ENCODE measurements at regions not wholly inside any gene's neighbourhood (a gene's known extent, or its start where the extent isn't known, plus 50 kb on each side); places are given as distances from the start of the nearest gene placed in this dataset.
"Not testable (repeated sequence)": the region's sequence is repeated elsewhere in the genome, so short reads cannot be mapped to it uniquely, and the experiment has no call there.

DNA sequence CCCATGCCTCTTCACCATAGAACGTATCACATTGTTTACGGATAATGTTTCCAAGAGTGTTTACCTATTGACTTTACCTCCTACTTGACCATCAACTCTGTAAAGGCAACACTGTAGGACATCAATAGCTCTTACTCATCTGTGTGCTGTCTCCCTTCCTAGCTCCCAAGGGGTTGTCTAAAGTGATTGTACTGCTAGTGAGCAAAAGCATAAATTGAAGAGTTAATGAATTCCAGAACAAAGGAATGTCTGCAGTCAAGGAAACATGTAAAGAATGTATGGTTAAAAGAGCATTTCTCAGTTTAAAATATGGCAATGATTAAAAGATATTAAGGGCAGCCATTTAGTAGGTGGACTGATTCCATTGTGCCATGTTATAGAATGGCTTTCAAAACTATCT lies 985.4 kb downstream of the TBC1D32 start:
- DNase-seq, result no peak

DNA sequence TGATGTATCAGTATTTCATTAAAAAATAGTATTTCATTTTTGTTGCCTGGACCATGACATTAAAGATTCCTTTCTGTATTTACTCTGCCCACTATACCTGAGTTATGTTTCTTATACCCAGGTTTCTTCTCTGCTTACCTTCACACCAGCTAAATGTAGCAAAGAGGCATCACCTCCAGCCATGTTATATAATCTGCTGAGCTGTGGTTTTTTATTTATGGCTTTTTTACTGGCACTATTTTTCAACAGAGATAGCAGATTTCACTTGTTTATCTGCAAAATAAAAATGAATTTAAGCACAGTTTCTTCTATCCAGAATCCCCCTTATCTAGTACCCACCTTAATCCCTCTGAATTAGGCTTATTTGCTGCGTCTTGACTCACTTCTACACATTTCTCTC lies 979.0 kb upstream of the MAN1A1 start:
- DNase-seq, result no peak

DNA sequence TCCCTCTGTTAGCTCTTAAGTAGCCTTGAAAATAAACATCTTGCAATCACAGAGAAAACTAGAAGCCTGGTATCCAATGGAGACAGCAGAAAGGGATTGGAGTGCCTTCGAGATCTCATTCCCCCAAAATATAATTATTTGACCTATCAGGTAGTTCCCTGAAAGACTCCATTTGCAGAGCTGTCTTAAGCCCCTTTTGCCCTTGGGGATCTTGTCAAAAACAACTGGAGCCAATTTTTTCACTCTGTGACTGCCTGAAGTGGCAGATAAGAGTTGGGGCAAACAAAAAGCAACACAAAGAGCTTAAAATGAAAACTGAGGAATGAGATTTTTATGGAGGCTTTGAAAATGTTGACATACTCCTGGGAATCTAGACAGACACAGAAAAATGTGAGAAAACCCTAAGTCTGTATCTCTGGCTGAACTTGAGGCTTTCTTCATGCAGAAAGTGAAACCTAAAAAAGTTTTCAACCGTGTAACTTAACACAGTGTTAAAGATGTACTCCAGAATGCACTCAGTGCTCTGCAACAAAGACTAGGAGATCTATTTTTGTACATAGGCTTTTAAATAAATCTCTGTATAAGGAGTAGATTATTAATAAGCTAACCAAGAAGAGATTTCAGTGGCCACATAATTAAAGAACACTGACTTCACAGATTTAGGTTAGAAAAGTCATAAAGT lies 971.1 kb upstream of the MAN1A1 start:
- no peak for DNase-seq

DNA sequence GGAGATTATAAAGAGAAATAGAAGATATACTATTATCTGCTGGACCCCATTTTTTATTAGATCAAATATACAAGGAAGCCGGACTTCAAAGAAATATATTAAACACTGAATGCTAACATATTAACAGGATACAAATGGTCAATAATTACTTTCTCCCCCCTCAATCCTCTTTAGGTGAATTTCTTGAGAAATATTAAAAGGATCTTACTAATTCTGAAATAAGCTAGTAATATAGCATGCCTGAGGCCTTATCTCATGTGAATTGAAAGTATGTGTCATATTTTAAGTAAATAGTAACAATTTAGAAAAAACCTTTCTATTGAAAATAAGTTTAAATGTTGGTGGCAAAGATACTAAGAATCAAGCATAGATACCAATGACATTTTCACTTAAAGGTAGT lies 954.7 kb upstream of the MAN1A1 start:
- no peak for DNase-seq

DNA sequence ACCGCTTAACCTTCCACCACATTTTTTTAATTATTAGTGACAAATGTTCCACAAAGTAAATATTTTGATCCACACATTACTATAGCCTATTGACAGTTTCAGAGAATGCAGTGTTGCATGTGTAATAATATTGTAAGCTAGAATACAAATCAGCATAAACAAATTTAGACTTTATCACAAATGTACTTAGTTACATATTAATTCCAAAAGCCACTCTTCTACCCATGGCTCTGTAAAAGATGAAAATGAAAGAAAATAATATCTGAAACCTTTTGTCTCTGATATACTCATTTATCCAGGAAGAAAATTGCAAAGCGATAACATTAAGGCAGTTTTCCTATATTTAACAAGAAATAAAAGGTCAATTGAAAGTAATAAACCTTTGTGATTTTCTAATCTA lies 954.0 kb upstream of the MAN1A1 start:
- no peak for DNase-seq

DNA sequence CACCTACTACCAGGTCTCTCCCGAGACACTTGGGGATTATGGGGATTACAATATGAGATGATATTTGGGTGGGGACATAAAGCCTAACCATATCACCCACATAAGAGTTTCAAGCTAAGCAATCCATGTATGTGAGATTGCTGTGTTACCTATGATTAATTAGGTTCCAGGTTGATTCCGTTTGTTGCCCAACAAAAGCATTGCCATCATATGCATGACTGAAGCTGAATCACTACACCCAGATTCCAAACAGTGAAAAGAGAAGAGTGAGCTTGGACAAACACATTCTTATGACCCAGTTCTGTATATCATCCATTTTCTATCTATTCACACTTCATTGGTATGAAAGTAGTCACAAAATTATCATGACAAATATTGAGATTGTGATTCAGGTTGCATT lies 952.5 kb upstream of the MAN1A1 start:
- no peak for DNase-seq

DNA sequence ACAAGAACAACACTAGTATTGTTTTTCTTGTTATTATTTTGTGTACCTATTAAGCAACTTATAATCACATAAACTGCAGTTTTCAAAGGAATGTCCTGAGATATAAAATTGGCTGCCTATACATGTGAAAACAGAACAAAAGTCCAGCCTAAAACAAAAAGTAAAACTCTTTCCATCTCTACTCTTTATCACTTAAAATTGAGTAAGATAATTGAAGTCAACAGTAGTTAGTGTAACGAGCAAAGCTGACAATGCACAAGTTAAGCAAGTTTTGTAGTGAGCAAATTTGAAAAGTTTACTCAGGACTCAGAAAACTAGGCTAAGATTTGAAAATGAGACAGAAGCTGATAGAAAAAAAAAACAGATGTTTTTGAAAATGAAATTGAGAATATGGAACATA lies 941.4 kb upstream of the MAN1A1 start:
- DNase-seq, result no peak

DNA sequence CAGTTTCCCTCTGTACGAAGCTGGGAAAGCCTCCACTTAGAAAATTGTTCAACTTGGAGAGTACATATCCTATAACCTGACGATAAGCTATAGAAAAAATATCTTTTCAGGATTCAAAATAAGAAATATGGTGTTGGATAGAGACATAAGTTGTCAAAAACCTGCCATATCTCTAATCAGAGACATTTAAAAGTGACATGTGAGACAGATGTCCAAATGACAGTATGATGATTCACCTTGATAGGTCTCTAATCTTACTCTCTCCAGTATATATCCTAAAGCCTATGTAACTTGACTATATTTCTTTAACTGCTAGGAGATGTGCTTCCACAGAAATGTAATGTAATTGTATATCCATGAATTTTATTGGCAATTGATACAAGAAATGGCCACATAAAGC lies 932.4 kb upstream of the MAN1A1 start:
- no peak for DNase-seq

DNA sequence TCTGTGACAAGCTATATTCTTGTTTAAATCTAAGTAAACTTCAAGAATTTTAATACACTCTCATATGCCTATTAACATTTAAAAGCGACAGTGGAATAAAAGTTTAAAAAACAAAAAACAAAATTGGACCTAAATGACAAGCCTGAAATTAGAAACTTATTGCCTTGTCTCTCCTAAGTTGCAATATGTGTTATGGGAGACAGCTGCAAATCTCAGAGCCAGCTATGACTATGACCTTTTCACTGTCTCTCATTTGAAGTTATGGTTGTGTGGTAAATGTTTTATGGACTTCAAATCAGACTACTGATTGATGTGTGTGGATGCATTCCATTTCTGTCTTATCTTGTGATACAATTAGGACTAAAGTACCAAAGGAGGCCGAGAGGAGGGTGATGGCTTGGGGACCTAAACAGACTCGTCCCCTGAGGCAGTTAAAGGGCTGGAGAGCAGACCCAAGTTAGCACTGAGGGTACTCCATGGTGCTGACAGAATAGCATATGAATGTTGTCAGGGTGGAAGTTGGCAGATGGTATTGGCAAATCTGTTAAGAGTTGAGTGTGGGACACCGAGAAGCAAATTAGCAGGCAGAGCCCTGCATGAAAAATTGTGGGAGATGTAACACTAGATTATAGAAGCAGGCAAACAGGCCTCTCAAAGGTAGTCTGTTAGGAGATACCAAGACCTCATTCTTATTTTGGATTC lies 930.1 kb upstream of the MAN1A1 start:
- no peak for DNase-seq

DNA sequence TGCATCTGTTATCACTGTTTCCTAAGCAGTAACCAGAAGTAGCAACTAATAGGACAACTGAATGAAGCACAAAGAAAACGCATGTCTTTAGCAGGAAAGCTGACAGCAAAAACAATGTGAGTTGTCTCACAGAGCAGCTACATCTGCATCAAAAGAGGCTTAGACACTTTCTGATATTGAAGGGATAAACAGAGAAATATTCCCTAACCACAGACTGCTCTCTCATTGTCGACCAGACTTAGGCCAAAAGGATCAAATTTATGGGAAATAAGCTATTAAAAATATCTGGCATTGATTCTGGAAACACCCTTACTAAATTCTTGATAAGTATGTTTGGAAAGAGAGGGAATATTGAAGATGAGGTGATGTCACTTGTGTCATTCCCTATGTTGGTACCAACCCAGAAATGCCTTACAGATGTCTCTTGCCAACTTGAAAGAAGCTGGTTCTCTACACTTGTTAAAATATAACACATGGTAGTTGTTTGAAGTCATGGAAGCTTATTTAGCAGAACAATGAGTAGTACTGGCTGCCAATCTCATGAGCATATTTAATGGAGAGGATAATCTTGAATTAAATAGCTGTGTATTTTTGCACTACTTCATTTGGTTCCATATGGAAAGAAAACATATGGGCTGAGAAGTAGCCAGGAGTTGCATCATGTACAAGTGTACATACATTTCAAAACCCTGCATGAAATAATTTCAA lies 929.3 kb upstream of the MAN1A1 start:
- no peak for DNase-seq

DNA sequence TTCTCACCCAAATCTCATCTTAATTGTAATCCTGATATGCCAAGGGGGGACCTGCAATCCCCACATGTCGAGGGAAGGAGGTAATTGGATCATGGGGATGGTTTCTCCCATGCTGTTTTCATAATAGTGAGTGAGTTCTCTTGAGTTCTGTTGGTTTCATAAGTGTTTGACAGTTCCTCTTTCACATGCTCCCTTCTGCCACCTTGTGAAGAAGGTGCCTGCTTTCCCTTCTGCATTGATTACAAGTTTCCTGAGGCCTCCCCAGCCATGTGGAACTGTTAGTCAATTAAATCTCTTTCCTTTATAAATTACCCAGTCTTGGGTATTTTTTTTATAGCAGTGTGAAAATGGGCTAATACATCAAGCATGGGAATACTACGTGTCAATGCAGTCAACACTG lies 925.0 kb upstream of the MAN1A1 start:
- no peak for DNase-seq

DNA sequence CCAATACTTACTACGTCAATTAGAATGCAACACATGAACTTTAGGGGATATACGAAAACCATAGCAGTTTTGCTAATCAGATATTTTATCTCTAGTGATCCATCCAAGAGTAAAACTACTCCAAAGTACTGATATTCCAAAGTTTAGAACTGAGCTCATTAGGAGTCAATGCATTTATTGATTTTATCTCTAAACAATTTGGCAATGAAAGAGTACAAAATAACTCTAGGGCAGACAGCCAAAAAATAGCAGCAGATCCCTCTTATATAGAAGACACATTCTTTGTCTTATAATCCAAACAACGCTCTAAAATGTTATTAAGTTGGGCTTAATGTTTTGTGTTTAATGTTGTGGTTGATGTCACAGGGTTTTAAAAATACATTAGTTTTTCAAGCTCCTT lies 923.9 kb upstream of the MAN1A1 start:
- no peak for DNase-seq

DNA sequence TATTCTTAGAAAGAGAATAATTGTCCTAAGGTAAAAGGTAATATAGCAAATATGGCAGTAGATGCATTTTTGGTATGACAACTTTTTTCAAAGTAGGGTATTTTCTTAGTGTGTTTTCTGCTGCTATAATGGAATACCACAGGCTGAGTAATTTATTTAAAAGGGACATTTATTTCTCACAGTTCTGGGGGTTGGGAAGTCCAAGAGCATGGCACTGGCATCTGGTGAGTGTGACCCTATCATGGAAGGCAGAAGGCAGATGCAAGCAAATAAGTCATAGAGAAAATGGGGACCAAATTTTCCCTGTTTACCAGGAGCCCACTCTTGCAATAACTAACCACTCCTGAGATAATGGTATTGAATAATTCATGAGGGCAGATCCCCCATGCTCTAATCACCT lies 922.5 kb upstream of the MAN1A1 start:
- no peak for DNase-seq

DNA sequence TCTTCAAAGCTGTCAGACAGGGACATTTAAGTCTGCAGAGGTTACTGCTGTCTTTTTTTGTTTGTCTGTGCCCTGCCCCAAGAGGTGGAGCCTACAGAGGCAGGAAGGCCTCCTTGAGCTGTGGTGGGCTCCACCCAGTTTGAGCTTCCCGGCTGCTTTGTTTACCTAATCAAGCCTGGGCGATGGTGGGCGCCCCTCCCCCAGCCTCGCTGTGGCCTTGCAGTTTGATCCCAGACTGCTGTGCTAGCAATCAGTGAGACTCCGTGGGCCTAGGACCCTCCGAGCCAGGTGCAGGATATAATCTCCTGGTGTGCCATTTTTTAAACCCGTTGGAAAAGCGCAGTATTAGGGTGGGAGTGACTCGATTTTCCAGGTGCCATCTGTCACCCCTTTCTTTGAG lies 918.7 kb upstream of the MAN1A1 start:
- not testable (repeated sequence) for DNase-seq

DNA sequence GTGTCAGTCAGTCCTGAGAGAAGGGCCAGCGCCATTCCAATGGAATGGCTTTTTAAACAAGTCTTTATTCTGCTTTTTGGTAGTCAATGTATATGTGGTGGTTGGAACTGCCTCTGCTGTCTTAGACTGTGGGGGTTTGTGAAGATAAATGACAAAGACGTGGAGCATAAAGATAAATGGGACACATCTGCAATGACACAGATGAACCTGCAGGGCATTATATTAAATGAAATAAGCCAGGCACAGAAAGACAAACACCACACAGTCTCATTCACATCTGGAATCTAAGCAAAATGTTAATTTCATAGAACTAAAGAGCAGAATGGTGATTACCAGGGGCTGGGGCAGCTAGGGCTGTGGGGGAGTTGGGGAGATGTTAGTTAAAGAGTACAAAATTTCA lies 912.8 kb upstream of the MAN1A1 start:
- DNase-seq, result no peak

DNA sequence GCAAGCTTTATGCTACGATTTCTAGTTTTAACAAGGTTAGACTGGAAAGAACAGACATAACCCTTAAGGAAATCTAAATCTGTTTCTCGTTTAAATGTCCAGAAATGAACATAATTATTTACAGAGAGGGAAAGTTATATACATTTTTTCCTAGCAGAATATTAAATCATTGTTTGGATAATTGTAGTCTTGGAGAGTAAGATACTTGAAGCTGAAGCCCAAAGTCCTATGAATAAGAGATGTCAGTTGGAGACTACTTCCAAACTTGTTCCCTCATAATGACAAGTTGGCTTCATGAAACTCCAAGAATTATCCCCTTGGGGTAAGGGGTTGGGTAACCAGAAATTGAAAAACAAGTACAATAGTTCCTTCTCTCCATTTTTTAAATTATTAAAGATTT lies 911.1 kb upstream of the MAN1A1 start:
- no peak for DNase-seq

DNA sequence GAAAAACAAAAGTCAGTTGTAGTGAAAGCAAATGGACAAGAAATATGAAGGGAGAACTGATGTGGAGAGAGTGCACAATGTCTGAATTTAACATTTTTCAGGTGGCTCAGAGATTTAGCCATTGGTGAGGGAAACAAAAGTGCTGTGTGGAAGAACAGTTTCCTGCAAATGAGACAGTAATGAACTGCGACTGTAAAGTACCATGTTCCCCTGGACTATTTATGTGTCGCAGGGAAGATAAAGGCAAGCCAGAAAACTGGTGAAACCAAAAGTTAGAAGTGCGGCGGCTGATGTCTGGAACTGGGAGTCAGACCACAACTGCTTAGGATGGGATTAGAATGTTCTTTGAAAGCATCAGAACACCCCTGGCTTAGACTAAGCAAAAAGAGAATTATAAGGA lies 905.1 kb upstream of the MAN1A1 start:
- DNase-seq, result no peak

DNA sequence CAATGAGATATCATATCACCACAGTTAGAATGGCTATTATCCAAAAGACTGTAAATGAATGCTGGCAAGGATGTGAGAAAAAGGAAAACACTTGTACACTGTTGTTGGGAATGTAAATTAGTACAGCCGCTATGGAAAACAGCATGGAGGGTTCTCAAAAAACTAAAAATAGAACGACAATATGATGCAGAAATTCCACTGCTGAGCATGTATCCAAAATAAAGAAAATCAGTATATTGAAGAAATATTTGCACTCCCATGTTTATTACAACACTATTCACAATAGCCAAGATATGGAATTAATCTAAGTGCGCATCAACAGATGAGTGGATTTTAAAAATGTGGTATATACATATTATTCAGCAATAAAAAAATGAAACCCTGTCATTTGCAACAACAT lies 898.9 kb upstream of the MAN1A1 start:
- DNase-seq, result no peak

DNA sequence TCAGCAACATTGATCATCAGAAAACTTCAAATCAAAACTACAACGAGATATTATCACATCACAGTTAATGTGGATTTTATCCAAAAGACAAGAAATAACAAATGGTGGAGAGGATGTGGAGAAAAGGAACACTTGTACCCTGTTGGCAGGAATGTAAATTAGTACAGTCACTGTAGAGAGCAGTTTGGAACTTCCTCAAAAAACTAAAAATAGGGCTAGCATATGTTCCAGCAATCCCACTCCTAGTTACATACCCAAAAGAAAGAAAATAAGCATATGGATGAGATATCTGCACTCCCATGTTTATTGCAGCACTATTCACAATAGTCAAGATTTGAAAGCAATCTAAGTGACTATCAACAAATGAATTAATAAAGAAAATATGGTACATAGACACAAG lies 887.7 kb upstream of the MAN1A1 start:
- DNase-seq, result no peak

DNA sequence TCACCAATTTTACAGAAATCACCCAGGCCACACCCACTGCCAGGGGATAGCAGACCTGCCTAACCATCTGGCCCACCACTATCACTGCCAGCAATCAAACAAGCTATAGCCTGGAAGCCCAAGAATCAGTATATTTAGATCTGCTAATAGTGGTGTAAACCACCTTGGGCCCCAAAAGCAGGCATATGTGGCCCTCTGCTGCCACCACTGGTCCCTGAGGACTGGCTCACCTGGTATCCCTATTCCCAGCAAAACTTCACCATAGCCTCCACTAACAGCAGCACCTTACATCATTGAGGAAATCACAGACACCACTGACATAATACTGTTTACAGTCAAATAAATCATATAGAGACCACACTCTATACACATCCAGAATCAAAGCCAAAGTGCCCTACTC lies 880.4 kb upstream of the MAN1A1 start:
- no peak for DNase-seq

DNA sequence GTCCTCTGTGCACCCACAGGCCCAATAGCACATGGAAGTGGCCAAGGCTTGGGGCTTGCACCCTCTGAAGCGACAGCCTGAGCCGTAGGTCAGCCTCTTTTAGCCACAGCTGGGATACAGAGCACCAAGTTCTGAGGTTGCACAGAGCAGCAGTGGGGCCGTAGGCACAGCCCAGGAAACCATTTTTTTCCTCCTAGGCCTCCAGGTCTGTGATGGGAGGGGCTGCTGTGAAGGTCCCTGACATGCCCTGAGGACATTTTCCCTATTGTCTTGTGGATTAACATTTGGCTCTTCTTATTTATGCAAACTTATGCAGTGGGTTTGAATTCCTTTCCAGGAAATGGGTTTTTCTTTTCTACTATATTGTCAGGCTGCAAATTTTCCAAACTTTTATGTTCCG lies 878.7 kb upstream of the MAN1A1 start:
- no peak for DNase-seq

DNA sequence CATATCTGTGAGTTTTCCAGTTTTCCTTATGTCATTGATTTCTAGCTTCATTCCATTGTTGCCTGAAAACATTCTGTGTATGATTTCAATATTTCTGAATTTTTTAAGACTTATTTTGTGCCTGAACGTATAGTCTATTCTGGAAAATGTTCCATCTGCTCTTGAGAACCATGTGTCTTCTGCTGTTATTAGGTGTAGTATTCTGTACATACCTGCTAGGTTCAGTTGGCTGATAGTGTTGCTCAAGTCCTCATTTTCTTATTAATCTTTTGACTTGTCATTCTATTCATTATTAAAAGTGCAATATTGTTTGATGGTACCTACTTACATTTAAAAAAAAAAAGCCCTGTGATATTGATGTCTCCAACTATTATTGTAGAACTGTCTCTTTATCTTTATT lies 869.8 kb upstream of the MAN1A1 start:
- DNase-seq, result no peak

DNA sequence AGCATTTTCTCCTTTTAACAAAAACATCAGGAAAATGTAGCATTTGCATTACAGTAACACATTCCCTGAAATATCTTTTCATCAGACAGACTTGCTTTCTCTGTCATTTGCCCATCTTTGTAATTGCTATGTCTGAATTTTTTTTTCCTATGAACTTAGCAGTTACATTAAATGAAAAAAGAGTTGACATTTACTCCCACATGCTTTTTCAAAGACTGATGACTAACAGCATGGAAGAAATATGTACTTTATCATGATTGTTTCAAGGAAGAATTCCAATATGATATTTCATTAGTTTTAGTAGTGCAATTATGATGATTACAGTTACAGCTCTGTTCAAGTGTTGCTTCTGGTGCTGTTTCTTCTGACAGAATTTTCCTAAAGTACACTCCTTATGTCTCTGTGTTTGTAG lies 864.5 kb upstream of the MAN1A1 start:
- DNase-seq, result no peak

Data from CD4-positive, alpha-beta T cell treated with Interleukin-6 for 4 hours (primary cell).